Esophagus muscularis mucosa (tissue), 3 donors: ENCODE measurements at regions not wholly inside any gene's neighbourhood (a gene's known extent, or its start where the extent isn't known, plus 50 kb on each side); places are given as distances from the start of the nearest gene placed in this dataset.

Experiments
- CTCF ChIP-seq, 3 experiments: fragments of 200-600 bp in 2 of 3; fragments of 450-650 bp in 1 of 3; sonication (generic) in 2 of 3; IDR thresholded peaks; one replicate each; pipeline ENCODE4 v1.5.1; 2017 to 2019; ENCODE audit warnings: antibody characterized with exemption in 3 of 3, mild to moderate bottlenecking in 2 of 3, moderate library complexity in 1 of 3
- POLR2AphosphoS5 ChIP-seq, 2 donors: sonication (generic); formaldehyde crosslinking; IDR thresholded peaks; one replicate each; pipeline ENCODE4 v1.6.1; 2017; ENCODE audit warnings: antibody characterized with exemption in 2 of 2

- no peak for TF ChIP-seq POLR2AphosphoS5 (IDR thresholded peaks at IDR 0.05)
- TF ChIP-seq CTCF (IDR thresholded peaks at IDR 0.05) = no peak
These were observed 56.0 kb upstream of the SNRPN start for GRCh38 chr15:24898715-24899272.
